Fibroblast of pulmonary artery (primary cell): ENCODE measurements at regions not wholly inside any gene's neighbourhood (a gene's known extent, or its start where the extent isn't known, plus 50 kb on each side); places are given as distances from the start of the nearest gene placed in this dataset.

Experiments
- DNase-seq: peaks from one replicate; pipeline ENCODE4 v3.0.0-alpha.2; 2010; ENCODE audit warnings: low read depth
- H3K4me3 ChIP-seq: replicated peaks from 2 replicates; pipeline ENCODE4 v1.5.1; 2011; ENCODE audit warnings: low read depth, mild to moderate bottlenecking, control low read depth, low read length, moderate library complexity
- CTCF ChIP-seq: IDR thresholded peaks from 2 replicates; pipeline ENCODE4 v1.5.1; 2011; ENCODE audit warnings: mild to moderate bottlenecking, control low read depth, low read length, inconsistent platforms; ENCODE audit errors: missing control alignments

GRCh38 chr1:79791488-79792218 lies 785.1 kb upstream of the ADGRL4 start:
- peak; percentile 34 for DNase-seq
- TF ChIP-seq CTCF: no peak
- H3K4me3 ChIP-seq: no peak overlapping the region

- no peak for TF ChIP-seq CTCF
- DNase-seq: peak; percentile 20
- no peak overlapping the region for H3K4me3 ChIP-seq
These were observed 784.4 kb upstream of the ADGRL4 start for GRCh38 chr1:79790950-79791349.

- DNase-seq: no peak
- H3K4me3 ChIP-seq: no peak overlapping the region
- no peak for TF ChIP-seq CTCF
These were observed 781.1 kb upstream of the ADGRL4 start for GRCh38 chr1:79787631-79788030.

GRCh38 chr1:79785964-79786363 lies 779.4 kb upstream of the ADGRL4 start:
- TF ChIP-seq CTCF: no peak
- no peak for DNase-seq
- no peak overlapping the region for H3K4me3 ChIP-seq

- no peak for TF ChIP-seq CTCF
- H3K4me3 ChIP-seq: no peak overlapping the region
These were observed 779.0 kb upstream of the ADGRL4 start for GRCh38 chr1:79785561-79785960.

GRCh38 chr1:79781261-79781660 lies 774.7 kb upstream of the ADGRL4 start:
- peak; percentile 14 for DNase-seq
- TF ChIP-seq CTCF: no peak
- no peak overlapping the region for H3K4me3 ChIP-seq

More at GRCh38 chr1:79785561-79785960, 779.0 kb upstream of the ADGRL4 start:
- DNase-seq: no peak
